ENCODE measurements at regions not wholly inside any gene's neighbourhood (a gene's known extent, or its start where the extent isn't known, plus 50 kb on each side); places are given as distances from the start of the nearest gene placed in this dataset.
A peak's percentile ranks its signal among the peaks of the same experiment; 100 is the strongest.

GRCh38 chr3:109713288-109713687 is 375.9 kb upstream of the DPPA4 start:
- Histone ChIP-seq H3K4me1 (ENCODE audit: control insufficient read depth, insufficient read depth, low read length) (peaks cover 11% of the 10 kb centered on the region), H3K27me3 (ENCODE audit: control insufficient read depth, insufficient read depth, low read length) (no peaks in the 10 kb centered on the region), H3K9ac (ENCODE audit: low read length) (no peak overlapping the region), H3K4me3 (ENCODE audit: low read depth, low read length) (no peak overlapping the region), H3K9me3 (ENCODE audit: control insufficient read depth, insufficient read depth, low read depth, low read length) (no peaks in the 10 kb centered on the region), H3K36me3 (ENCODE audit: control insufficient read depth, insufficient read depth, low read length) (no peaks in the 10 kb centered on the region), H3K27ac (ENCODE audit: low read depth, low read length) (peak overlapping the region; percentile 6; the same call in 1 of the 2 replicates)

DNA sequence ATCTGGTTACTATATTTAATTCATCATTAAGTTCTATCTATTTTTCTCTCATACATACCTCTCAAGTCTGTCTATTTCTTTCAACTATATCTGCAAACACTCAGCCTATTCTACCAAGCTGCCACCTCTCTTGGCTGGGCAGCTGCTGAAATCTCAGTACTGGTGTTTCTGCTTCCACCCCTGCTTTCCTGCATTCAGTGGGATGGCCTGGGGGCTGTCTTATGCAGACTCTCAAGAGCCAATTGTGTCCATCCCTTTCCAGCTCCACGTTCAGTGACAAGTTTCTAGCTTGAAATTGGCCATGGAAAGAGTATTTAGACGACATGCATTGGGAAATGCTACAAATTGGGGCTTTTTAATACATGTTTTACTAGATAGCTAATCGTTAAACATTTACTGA is 378.4 kb upstream of the DPPA4 start:
- H3K27ac ChIP-seq (ENCODE audit: low read depth, low read length), result no peak overlapping the region
- H3K4me3 ChIP-seq (ENCODE audit: low read depth, low read length), result no peak overlapping the region
- no peaks in the 10 kb centered on the region for H3K9me3 ChIP-seq (ENCODE audit: control insufficient read depth, insufficient read depth, low read depth, low read length)
- H3K36me3 ChIP-seq (ENCODE audit: control insufficient read depth, insufficient read depth, low read length), result no peaks in the 10 kb centered on the region
- H3K9ac ChIP-seq (ENCODE audit: low read length), result no peak overlapping the region
- H3K4me1 ChIP-seq (ENCODE audit: control insufficient read depth, insufficient read depth, low read length), result peaks cover 11% of the 10 kb centered on the region
- H3K27me3 ChIP-seq (ENCODE audit: control insufficient read depth, insufficient read depth, low read length), result no peaks in the 10 kb centered on the region

GRCh38 chr3:109718850-109719249 is 381.5 kb upstream of the DPPA4 start:
- Histone ChIP-seq H3K4me3 (ENCODE audit: low read depth, low read length) (no peak overlapping the region), H3K27ac (ENCODE audit: low read depth, low read length) (no peak overlapping the region), H3K27me3 (ENCODE audit: control insufficient read depth, insufficient read depth, low read length) (no peaks in the 10 kb centered on the region), H3K36me3 (ENCODE audit: control insufficient read depth, insufficient read depth, low read length) (no peaks in the 10 kb centered on the region), H3K9me3 (ENCODE audit: control insufficient read depth, insufficient read depth, low read depth, low read length) (no peaks in the 10 kb centered on the region), H3K4me1 (ENCODE audit: control insufficient read depth, insufficient read depth, low read length) (no peaks in the 10 kb centered on the region; the same call in 1 of the 2 replicates), H3K9ac (ENCODE audit: low read length) (no peak overlapping the region)

DNA sequence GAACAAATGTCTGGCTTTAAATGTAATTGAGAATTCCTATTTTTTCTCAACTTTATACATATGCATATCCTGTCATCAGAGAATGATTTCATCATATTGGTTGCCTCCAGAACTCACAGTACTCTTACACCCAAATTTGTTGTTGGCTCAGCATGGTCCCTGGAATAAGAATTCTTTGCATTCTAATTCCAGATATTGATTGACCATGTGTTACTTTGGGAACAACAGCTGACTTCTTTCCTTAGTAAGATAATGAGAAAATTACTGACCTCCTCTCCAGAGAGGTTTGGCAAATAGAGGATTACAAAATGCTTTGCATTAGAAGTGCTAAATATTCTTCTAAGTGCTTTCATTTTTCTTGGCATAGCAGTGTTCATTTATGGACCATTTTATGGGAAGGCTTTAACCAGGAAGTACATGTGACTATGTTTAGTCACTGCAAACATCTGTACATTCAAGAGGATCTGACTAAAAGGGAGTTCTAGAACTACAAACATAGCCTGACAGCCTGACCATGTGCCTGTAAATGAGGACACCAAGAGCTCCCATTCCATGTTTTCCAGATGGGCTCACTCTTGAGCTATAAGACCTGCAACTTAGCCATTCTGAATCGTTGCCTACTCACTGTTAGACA is 391.6 kb upstream of the DPPA4 start:
- no peaks in the 10 kb centered on the region for H3K9me3 ChIP-seq (ENCODE audit: control insufficient read depth, insufficient read depth, low read depth, low read length)
- no peak overlapping the region for H3K4me3 ChIP-seq (ENCODE audit: low read depth, low read length)
- no peaks in the 10 kb centered on the region for H3K4me1 ChIP-seq (ENCODE audit: control insufficient read depth, insufficient read depth, low read length)
- no peaks in the 10 kb centered on the region for H3K36me3 ChIP-seq (ENCODE audit: control insufficient read depth, insufficient read depth, low read length)
- no peak overlapping the region for H3K27ac ChIP-seq (ENCODE audit: low read depth, low read length)
- no peak overlapping the region for H3K9ac ChIP-seq (ENCODE audit: low read length)
- H3K27me3 ChIP-seq (ENCODE audit: control insufficient read depth, insufficient read depth, low read length), result no peaks in the 10 kb centered on the region

DNA sequence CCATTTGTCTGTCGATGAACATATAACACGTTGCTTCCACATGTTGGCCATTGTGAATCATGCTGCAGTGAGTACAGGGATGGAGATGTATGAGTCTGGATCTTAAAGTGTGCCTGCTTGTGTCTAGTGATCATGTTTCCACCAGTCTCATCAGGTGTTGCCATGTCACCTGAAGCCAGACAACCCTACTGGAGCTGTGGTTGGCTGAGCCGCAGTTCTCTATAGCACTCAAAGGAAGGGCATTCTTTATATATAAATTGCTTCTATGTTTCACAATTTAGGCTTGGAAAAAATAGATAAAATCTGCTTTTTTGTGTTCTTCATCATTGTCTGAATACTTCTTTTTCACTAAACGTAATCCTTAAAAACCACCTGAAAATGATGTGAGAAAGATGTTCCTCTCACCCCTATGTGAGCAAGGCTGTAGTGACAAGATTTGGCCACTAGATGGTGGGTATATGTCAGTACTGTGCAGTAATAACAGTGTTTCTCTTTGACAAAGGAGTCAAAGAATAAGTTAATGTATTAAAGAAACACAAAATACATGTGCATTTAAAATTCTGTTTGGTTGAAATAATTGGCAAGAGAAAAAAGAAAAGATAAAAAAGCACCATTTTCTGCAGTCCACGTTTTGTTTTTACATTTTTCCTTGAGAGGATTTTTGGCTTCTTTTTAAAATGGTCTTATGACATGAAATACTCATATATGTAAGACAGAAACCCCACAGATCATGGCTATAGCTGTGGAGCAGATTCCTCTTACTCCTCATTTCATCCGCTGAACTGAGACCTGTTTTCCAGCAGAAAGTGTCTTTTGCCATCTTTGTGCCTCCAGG is 394.5 kb upstream of the DPPA4 start:
- H3K9ac ChIP-seq (ENCODE audit: low read length), result no peak overlapping the region

DNA sequence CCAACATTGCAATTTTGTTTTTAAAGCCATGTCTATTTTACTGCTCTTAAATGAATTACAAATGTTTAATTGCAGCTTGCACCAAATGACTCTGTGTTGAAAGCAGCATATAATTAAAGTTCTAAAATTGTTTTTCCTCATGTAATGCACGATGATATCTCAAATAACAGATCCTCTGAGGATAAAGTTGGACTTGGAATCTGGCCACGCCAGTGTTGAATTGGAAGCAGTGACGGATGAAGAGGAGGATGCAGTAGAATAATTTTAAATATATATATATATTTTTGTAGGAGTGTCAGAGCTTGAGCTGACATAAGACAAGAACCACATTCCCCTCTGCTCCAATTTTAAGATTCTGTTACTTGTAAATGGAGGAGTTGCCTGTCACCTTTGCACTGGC is 406.6 kb upstream of the DPPA4 start:
- Histone ChIP-seq H3K27me3 (ENCODE audit: control insufficient read depth, insufficient read depth, low read length) (no peaks in the 10 kb centered on the region), H3K9ac (ENCODE audit: low read length) (no peak overlapping the region), H3K9me3 (ENCODE audit: control insufficient read depth, insufficient read depth, low read depth, low read length) (peaks cover 3% of the 10 kb centered on the region; the same call in 1 of the 2 replicates), H3K36me3 (ENCODE audit: control insufficient read depth, insufficient read depth, low read length) (no peaks in the 10 kb centered on the region), H3K4me3 (ENCODE audit: low read depth, low read length) (no peak overlapping the region), H3K4me1 (ENCODE audit: control insufficient read depth, insufficient read depth, low read length) (no peaks in the 10 kb centered on the region), H3K27ac (ENCODE audit: low read depth, low read length) (no peak overlapping the region)

More for the DNA sequence above, 394.5 kb upstream of the DPPA4 start:
- Histone ChIP-seq H3K27me3 (ENCODE audit: control insufficient read depth, insufficient read depth, low read length) (no peaks in the 10 kb centered on the region), H3K4me3 (ENCODE audit: low read depth, low read length) (no peak overlapping the region), H3K36me3 (ENCODE audit: control insufficient read depth, insufficient read depth, low read length) (no peaks in the 10 kb centered on the region), H3K4me1 (ENCODE audit: control insufficient read depth, insufficient read depth, low read length) (no peaks in the 10 kb centered on the region), H3K27ac (ENCODE audit: low read depth, low read length) (no peak overlapping the region), H3K9me3 (ENCODE audit: control insufficient read depth, insufficient read depth, low read depth, low read length) (peaks cover 8% of the 10 kb centered on the region)

DNA sequence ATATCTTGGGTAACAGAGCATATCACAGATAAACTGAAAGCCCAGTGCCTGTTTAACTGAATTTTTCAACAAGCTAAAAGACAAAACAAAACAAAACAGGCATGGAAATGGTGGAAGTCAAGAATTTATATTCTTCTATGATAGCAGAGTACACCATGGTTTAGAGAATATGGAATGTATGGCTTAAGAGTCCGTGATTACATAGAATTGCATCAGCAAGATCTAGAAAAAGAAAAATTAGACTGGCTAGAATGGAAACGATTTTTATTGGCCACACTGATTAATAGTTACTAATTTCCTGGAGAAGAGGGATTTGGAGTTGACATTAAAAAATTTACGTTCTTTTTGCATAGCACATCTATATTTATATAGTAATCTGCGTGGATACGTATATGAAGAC is 435.2 kb upstream of the DPPA4 start:
- H3K4me1 ChIP-seq (ENCODE audit: control insufficient read depth, insufficient read depth, low read length), result no peaks in the 10 kb centered on the region
- 0 out of 2 replicates have a peak, but pooled peaks cover 3% of the 10 kb centered on the region for H3K9me3 ChIP-seq (ENCODE audit: control insufficient read depth, insufficient read depth, low read depth, low read length)
- H3K36me3 ChIP-seq (ENCODE audit: control insufficient read depth, insufficient read depth, low read length), result no peaks in the 10 kb centered on the region
- H3K9ac ChIP-seq (ENCODE audit: low read length), result no peak overlapping the region
- no peaks in the 10 kb centered on the region for H3K27me3 ChIP-seq (ENCODE audit: control insufficient read depth, insufficient read depth, low read length)
- H3K4me3 ChIP-seq (ENCODE audit: low read depth, low read length), result no peak overlapping the region
- no peak overlapping the region for H3K27ac ChIP-seq (ENCODE audit: low read depth, low read length)

- no peak overlapping the region for H3K4me3 ChIP-seq (ENCODE audit: low read depth, low read length)
- H3K36me3 ChIP-seq (ENCODE audit: control insufficient read depth, insufficient read depth, low read length), result no peaks in the 10 kb centered on the region
- 0 out of 2 replicates have a peak, but pooled peaks cover 12% of the 10 kb centered on the region for H3K9me3 ChIP-seq (ENCODE audit: control insufficient read depth, insufficient read depth, low read depth, low read length)
- no peaks in the 10 kb centered on the region for H3K4me1 ChIP-seq (ENCODE audit: control insufficient read depth, insufficient read depth, low read length)
- H3K27ac ChIP-seq (ENCODE audit: low read depth, low read length), result no peak overlapping the region
- H3K9ac ChIP-seq (ENCODE audit: low read length), result no peak overlapping the region
- no peaks in the 10 kb centered on the region for H3K27me3 ChIP-seq (ENCODE audit: control insufficient read depth, insufficient read depth, low read length)
Measured at GRCh38 chr3:109774108-109774507, 436.8 kb upstream of the DPPA4 start.

- no peak overlapping the region for H3K27ac ChIP-seq (ENCODE audit: low read depth, low read length)
- H3K36me3 ChIP-seq (ENCODE audit: control insufficient read depth, insufficient read depth, low read length), result no peaks in the 10 kb centered on the region
- H3K27me3 ChIP-seq (ENCODE audit: control insufficient read depth, insufficient read depth, low read length), result no peaks in the 10 kb centered on the region
- no peak overlapping the region for H3K9ac ChIP-seq (ENCODE audit: low read length)
- H3K4me3 ChIP-seq (ENCODE audit: low read depth, low read length), result no peak overlapping the region
- H3K9me3 ChIP-seq (ENCODE audit: control insufficient read depth, insufficient read depth, low read depth, low read length), result peaks cover 14% of the 10 kb centered on the region
- no peaks in the 10 kb centered on the region for H3K4me1 ChIP-seq (ENCODE audit: control insufficient read depth, insufficient read depth, low read length)
Measured at GRCh38 chr3:109784285-109784684, 446.9 kb upstream of the DPPA4 start.

- H3K4me1 ChIP-seq (ENCODE audit: control insufficient read depth, insufficient read depth, low read length), result no peaks in the 10 kb centered on the region
- no peak overlapping the region for H3K9ac ChIP-seq (ENCODE audit: low read length)
- H3K27ac ChIP-seq (ENCODE audit: low read depth, low read length), result no peak overlapping the region
- H3K9me3 ChIP-seq (ENCODE audit: control insufficient read depth, insufficient read depth, low read depth, low read length), result peaks cover 7% of the 10 kb centered on the region
- no peaks in the 10 kb centered on the region for H3K27me3 ChIP-seq (ENCODE audit: control insufficient read depth, insufficient read depth, low read length)
- H3K36me3 ChIP-seq (ENCODE audit: control insufficient read depth, insufficient read depth, low read length), result no peaks in the 10 kb centered on the region
- no peak overlapping the region for H3K4me3 ChIP-seq (ENCODE audit: low read depth, low read length)
Measured at GRCh38 chr3:109784852-109785631, 447.7 kb upstream of the DPPA4 start.

DNA sequence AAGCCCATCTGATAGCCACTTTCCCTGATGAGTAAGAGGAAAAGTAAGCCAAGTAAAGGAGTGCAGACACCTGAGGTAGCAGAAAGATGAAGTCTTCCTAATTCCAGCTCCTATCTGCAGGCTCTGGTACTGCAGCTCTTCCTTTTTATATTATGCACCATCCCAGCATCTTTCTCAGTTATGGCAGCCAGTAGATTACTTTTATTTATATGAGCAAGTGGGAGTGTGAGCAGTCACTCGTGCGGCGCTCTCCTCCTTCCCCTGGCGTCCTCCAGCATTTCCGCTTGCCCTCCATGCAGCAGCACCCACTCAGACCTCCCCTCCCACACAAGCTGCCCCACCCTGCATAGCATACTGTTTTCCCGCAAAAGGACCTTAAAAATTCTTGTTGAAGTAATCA is 465.9 kb upstream of the DPPA4 start:
- H3K4me3 ChIP-seq (ENCODE audit: low read depth, low read length), result no peak overlapping the region
- no peaks in the 10 kb centered on the region for H3K36me3 ChIP-seq (ENCODE audit: control insufficient read depth, insufficient read depth, low read length)
- H3K9ac ChIP-seq (ENCODE audit: low read length), result no peak overlapping the region
- no peaks in the 10 kb centered on the region for H3K4me1 ChIP-seq (ENCODE audit: control insufficient read depth, insufficient read depth, low read length)
- H3K27me3 ChIP-seq (ENCODE audit: control insufficient read depth, insufficient read depth, low read length), result no peaks in the 10 kb centered on the region
- H3K9me3 ChIP-seq (ENCODE audit: control insufficient read depth, insufficient read depth, low read depth, low read length), result no peaks in the 10 kb centered on the region
- no peak overlapping the region for H3K27ac ChIP-seq (ENCODE audit: low read depth, low read length)

All from HUES6 (cell line).